CD4-positive, alpha-beta T cell treated with Interleukin-2 at 100 ng/mL for 4 hours (primary cell): ENCODE measurements at regions not wholly inside any gene's neighbourhood (a gene's known extent, or its start where the extent isn't known, plus 50 kb on each side); places are given as distances from the start of the nearest gene placed in this dataset.

Experiments used
- DNase-seq: peaks from one replicate; pipeline ENCODE4 v3.0.0-alpha.2; 2020; ENCODE audit warnings: low spot score

DNA sequence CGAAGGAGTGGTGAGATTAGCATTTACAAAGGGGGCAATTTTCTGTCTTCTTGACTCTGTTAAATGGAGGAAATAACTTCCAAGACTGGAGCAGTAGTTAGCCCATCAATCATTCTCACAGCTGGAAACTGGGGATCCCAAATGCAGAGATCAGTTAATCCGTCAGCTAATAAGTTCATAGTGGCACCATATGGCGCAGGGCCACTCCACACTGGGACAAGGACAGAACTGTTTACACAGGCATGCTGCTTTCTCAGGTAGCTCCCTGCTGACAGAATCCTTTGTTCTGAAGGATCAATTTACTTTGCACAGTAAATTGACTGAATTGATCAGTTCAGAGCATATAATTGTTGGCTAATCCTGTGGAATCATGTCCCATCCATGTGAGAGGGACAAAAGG lies 395.7 kb downstream of the TMEM161B start:
- no peak for DNase-seq

DNA sequence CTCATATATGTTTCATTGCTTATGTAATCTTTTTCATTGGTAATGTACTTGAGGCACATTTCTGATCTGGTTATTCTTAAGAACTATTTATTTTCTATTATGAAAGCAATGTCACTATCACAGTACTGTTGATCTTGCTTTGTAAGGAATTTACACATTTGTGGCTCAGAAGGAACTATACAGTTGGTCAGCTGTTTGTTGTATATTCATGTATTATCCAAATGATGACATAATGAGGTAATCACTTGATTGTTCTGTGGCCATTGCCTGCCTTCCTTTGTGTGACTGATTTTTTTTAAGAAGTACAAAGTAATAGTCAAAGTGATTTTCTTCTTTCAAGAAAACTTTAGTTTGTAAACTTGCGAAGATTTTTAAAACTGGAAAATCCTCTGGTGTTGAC lies 399.9 kb downstream of the TMEM161B start:
- DNase-seq: no peak

DNA sequence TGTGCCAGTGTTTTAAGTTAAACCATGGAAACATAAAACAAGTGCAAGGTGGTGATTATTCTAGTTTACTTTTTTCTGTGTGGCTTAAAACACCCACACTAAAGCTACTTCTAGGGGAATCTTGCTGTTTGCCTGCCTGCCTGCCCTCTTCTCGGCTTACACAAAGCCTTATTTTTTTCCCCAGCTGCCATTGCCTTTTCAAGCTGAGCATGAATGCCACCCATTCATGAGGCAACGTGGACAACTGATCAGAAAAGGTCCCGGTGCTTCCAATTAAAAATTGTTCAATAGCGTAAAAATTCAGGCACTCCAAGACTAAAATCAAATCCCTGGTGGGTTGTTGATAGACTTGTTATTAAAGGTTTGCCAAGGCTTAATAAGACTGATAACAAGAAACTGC lies 401.4 kb downstream of the TMEM161B start:
- no peak for DNase-seq

DNA sequence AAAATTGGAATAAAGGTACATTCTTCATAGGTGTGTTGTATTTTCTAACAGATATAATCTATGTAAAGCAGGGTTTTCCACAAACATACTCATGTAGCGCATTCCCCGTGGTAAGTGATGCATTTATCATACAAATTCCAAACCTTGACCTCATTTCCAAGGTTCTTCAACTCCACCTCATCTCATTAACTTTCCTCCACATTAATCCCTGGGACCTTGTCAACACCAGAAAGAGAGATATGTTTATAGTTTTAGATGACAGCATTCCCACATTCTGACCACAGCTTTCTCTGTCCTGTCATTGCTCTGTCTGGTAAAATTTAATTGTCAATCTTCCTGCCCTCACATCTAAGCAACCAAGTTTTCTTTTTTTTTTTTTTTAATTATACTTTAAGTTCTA lies 415.1 kb downstream of the TMEM161B start:
- no peak for DNase-seq

DNA sequence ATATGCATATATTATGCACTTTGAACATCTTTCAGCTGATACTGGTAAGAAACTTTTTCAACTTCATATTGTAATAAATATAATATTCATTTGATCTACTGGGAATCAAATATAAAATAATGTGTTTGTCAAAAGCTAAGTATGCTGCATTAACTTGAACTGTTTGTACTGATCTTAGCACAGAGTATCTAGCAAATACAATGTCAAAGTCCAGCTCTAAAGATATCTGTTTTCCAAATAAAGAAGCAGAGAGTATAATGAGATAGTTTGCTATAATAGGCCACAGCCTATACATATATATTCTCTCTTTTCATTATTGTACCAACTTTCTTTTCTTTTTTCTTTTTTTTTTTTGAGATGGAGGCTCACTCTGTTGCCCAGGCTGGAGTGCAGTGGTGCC lies 417.0 kb downstream of the TMEM161B start:
- DNase-seq: no peak

DNA sequence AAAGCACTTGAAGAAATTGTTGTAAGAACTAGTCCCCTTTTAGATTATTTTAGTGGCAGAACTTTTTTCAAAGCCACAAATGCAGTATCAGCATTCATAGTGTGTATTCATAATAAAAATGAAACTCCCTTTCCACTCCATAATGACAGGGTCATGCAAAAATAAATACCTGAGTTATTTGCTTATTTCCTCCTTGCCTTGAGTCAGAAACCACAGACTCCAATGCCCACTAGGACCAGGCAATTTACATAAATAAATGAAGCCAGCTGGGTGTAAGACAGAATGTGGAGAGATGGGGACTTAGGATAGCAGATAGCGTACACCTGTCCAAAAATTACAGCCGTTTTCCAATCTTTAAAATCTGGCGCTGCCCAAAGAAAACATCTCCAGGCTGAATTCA lies 417.8 kb downstream of the TMEM161B start:
- no peak for DNase-seq

DNA sequence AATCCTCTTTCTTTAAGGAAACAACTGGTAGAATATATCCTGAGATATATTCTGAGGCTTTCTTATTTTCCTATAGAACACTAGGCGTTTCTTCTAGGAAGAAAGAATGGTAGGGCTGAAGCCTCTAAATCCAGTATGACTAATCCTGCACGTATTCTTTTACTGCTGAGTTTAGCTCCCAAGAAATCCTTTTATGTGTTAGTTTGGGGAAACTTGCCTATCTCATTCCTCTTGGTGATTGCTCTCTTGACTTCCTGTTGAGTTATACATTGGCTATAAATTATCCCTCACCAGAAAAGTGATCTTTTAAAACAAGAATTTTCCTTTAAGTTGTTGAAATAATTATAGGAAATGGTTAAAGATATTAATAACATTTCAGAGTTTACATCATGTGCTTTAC lies 422.9 kb downstream of the TMEM161B start:
- DNase-seq: no peak

DNA sequence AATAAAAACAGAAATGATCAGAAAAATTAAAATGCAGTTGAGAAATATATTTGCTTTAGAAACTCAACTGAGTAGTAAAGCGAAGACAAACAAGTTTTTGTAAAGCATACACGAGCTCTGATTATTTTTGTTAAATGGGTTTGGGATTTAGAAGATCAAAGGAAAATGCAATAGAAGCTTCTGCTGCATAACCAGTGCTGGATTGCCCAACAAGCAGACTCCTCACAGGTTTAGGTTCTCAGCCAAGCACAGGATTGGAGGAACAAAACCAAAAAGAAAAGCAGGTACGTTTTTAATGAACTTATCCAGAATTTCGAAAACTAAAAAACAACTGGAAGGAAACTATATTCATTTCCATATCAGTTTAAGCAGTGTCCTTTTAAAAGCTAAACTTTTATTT lies 423.8 kb downstream of the TMEM161B start:
- DNase-seq: no peak

DNA sequence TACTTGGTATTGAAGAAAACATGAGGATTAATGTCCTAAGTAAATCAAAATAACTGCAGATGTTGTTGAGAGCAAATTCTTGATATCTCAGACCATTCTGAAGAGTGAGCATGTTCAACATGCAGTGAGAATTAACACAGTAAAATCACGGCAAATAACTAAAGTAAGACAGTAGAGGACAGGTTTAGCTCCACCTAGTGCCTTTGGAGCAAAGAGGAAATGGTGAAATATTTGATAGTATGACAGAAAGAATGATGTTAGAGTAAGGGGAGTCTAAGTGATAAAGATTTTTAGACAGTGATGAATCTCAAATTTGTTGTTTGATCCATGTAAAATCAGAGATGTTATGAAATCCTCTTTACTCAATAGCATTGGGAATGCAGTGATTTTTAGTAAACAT lies 424.2 kb downstream of the TMEM161B start:
- DNase-seq: no peak

DNA sequence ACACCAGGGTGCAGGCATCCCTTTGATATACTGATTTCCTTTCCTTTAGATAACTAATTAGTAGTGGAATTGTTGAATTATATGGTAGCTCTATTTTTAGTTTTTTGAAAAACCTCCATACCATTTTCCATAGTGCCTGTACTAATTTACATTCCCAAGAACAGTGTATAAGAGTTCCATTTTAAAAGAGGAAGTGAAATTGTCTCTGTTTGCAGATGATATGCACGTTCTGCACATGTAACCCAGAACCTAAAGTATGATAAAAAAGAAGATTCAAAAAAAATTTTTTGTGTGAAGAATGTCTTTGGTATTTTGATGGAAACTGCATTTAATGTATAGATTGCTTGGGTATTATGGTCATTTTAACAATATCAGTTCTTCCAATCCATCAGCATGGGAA lies 424.0 kb upstream of the CCNH start:
- no peak for DNase-seq

DNA sequence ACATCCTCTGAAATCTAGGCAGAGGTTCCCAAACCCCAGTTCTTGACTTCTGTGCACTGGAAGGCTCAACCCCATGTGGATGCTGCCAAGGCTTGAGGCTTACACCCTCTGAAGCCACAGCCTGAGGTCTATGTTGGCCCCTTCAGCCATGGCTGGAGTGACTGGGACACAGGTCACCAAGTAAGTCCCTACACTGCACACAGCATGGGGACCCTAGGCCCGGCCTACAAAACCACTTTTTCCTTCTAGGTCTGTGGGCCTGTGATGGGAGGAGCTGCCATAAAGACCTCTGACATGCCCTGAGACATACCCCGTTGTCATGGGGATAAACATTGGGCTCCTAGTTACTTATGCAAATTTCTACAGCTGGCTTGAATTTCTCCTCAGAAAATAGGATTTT lies 418.8 kb upstream of the CCNH start:
- no peak for DNase-seq

DNA sequence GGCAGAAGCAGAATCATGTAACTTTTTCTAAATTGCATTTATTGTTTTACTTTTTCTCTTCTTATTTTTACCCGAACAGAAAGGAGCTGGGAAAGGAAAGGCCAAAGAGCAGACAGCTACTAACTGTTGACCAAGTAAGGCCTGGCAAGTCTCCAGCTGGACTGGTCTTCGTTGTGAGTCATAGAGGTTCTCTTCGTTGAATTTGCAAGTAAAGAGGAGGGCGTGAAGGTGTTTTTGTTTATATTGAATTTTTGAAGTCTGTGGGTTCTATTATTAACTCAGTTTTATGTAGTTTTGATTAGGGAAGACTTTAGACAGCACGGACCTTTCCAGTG lies 416.5 kb upstream of the CCNH start:
- no peak for DNase-seq

DNA sequence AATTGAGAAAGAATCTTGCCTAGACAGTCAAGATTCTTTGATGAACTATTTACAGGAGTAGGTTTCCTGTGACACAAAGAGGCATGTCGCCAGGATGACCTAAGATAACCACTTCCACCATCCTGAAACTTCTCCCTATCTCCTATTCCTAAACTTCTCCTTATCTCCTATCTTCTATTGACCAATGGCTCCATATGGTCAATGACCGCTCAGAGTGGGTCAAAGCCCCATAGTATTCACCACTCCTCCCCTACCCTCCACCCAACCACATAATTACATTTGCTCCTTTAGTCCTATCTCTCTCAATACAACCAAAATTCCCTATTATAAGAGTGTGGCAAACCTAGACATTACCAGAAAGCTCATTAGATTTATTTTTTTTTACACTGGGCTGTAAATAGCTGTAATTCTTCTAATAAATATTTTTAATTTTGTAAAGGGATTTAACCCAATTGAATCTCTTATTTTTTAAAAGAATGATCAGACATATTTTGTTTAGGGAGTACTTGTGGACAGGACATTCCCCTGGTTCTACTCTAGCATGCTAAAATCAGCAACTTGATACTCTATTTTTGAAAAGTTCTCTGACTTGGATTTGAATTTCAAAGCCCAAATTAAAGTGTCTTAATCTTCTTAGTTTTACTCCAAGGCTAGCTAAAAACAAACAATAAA lies 416.0 kb upstream of the CCNH start:
- no peak for DNase-seq

DNA sequence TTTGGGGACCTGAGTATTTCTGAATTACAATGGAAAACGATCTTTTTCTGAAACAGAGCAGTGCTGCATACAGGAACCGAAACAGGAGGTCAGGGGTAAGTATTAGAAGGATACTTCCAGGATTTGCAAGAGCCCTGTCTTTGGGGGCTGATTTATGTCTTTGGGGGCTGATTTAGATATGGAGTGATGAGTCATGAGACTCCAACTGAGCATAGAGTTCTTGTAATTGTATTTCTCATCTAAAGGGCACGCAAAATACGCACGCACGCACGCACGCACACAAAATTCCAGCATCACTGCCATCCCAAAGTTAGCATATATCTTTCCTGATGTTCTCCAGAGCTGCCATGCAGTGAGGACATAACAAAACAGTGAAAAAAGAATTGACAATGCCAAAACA lies 414.8 kb upstream of the CCNH start:
- no peak for DNase-seq

DNA sequence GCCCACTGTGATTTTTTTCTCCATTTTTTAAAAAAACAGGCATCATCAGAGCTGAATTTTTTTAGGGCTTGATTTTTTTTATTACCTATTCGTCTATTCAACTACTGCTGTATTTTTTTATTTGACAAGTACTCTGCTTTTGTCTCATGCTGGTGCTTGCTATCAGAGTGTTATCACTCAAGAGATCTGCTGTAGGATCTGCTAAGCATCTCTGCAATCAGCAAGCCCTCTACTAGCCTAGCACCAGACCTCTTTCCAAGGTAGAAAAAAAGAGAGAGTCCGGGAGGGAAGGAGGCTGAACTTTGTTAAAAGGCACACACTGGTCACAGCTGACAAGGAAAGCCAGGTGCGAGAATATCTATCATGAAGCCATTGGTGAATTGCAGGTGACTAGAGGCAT lies 413.8 kb upstream of the CCNH start:
- DNase-seq: no peak

DNA sequence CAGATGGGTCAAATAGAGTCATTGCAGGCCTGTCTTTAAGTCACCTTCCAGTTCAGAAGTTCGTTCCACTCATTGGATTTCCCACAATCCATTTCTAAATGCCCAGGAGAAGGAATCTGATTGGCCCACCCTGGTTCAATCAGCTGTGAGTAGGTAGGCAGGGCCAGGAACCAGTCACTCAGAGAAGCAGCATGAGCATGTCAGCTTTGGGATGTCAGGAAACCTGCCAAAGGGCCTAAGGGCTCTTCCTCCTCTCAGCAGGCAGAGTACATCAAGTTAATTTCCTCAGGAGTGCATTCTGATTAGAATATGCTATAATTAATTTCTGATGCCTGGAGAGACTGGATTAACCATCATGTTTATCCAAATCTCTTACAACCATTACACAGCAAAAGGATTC lies 412.9 kb upstream of the CCNH start:
- no peak for DNase-seq

DNA sequence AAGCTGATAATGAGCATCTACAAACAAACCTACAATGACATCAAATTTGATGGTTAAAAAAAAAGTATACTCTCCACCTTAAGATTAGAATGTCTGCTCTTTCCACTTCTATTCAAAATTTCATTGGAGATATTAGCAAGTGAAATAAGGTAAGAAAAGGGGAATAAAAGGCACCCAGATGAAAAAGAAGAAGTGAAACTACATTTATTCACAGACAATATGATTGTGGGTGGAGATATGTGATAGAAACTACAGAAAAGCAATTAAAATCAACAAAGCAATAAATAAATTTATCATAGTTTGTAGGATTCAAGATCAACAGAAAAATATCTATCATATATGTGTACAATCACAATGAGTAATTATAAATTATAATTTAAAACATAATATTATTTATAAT lies 395.1 kb upstream of the CCNH start:
- no peak for DNase-seq

DNA sequence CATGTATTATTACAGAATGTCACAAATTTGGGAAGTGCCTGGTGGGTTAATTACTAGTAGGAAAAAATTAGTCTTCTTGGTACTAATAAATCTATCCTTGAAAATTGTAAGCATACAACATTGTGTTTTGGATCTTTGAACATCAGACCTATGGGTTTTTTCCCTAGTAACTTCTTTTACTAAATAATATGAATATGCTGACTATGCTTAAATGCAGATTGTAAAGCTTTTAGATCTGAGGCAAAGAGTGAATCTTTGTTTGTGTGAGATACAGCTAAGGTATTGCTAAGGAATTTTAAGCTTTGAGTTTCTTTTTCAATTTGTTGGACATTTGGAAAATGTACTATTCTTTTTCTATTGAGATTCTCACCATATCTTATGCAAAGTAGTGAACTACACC lies 390.6 kb upstream of the CCNH start:
- no peak for DNase-seq

DNA sequence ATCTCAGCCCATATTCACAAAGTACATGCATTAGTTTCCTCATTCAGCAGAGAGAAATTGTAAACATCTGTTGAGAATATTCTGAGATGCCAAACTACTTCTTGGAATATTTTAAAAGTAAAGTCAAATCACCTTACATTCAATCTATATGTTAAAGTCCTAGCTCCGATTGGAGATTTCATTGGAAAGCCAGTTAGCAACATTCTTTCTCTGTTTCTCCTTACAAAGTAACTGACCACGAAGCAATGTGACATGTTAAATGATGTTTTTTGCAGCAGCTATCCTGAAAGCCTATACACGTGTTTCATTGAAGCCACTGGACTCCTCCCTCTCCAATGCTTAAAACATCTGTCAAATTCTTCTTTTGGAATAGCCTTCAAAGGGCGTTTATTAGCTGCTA lies 379.1 kb upstream of the CCNH start:
- no peak for DNase-seq

DNA sequence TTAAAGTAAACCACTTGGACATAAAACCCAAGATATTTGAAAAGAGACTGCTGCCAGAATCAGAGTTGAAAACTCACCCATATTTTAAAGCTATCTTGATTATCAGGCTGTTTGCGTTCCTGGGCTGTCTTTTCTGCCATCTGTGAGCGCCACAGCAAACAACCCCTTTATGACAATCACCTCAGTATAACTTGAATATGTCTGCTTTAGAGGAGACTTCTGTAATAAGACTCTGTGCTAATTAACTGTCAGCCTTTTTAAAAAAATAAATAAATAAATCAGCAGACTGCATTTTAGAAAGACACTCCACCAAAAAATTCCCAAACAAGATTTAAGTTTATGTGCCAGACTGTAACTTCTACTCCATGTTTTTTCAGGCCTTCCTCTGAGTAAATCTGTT lies 375.7 kb upstream of the CCNH start:
- DNase-seq: no peak

DNA sequence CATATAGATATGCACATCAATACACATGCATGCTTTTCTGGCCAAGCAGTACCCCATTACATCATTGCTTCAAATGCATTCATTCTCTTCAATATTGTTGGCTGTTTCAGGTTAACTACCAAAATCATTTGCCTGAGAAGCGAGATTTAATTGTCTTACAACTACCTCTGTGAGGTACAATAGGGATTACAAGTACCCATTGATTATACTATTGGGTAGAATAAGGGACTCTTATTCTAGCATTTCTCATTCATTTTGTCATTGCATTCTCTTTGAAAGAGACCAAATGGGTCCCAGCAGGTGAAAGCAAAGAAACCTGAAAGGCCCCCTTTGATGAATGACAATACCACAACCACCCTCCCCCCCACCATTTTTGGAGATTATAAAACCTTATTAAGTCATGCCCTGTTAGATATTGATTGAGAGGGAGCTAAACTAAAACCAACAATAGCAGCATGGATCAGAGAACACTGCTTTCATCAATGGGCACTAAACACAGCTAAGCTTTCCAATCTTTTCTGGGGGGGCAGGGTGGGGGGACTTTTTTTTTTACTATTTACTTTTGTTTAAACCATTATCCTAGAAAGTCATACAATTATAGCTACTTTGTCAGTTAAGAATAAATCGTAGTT lies 375.0 kb upstream of the CCNH start:
- DNase-seq: no peak

DNA sequence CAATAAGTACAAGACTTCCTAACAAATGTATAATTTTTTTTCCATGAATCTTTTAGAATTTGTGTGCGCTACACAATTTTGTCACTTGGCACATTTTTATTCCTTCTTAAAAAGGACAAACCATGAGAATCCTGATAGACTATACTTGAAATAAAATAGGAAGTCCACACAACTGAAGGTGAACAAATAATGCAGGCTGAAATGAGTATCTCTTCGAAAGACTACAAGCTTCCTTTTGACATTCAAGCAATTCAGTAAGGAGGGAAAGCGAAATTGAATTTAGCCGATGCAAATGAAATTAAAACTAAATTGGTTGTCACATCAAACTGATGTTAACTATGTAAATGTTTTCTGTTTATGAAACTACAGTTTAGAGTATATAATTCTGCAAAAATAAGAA lies 374.4 kb upstream of the CCNH start:
- no peak for DNase-seq

DNA sequence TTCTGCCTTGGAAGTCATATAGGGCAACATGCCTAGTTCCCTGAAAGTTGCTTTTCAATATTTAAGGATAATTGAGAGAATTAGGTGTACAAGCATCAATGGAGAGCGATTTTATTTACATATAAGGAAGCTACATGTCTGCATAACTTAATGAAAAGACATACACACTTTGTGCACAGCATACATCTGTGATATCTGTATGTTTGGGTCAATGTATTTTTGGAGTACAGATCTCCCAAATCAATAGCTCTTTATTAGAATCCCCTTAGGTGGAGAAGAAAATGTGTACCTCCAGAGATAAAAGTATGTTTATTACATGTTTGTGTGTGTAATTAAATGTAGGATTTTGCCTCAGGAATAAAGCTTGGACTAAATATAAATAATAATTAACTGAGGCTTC lies 373.7 kb upstream of the CCNH start:
- no peak for DNase-seq

DNA sequence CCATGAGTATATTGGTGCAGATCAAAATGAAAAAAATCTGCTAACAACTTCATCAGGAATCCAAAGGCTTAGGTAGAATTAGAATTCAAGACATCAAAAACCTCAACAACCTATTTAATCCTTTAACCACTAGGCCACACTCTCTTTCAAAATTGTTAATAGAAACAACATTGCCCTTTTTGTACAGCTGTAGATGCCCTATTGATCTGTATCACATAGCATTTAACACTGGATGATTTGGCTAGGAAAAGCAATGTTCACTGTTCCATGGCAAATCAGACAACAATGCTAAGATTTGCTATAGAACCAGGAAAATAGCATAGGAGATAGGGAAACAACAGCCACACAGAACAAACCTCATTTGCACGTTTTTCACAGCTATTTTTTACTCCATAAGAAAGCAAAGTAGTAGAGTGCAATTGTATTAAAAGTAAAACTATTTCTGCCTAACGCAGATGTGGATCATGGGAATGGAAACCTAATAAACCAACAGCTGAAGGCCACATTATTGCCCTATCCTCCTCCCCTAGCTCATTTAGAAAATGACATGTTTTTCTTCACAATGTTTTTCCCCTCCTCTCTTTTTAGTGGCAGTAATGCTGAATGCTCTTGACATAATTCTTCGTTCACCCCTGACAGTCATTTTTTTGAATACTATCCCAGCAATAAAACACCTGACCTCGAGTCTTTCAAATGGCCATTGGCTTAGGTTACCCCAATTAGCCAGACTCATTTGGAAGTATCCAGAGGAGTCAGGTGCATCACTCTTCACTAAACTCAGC lies 373.0 kb upstream of the CCNH start:
- DNase-seq: no peak
